Hepatic stellate cell (primary cell): ENCODE measurements at regions not wholly inside any gene's neighbourhood (a gene's known extent, or its start where the extent isn't known, plus 50 kb on each side); places are given as distances from the start of the nearest gene placed in this dataset.
"Not testable (repeated sequence)": the region's sequence is repeated elsewhere in the genome, so short reads cannot be mapped to it uniquely, and the experiment has no call there.

Source experiments
- DNase-seq: peaks from one replicate; pipeline ENCODE4 v3.0.0; 2011; ENCODE audit warnings: low spot score

- DNase-seq: no peak
These were observed 788.7 kb upstream of the CHORDC1 start for GRCh38 chr11:91011503-91011902.

DNA sequence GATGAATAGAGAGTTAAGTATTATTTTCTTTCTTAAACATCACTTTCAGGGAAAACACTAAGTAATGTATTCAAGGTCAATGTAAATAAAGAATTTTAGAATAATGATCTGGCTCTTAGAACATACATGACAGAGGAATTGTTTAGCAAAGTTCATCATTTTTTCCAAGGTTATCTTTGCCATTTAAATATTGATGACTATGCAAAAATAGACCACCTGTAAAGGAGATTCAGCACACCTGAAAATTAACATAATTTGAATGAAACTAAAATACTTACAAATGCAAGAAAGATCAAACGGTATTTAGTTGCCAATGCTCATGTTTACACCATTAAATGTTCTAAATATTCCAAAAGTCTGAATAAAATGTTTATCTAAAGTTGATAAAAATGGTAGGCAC lies 782.6 kb upstream of the CHORDC1 start:
- no peak for DNase-seq

DNA sequence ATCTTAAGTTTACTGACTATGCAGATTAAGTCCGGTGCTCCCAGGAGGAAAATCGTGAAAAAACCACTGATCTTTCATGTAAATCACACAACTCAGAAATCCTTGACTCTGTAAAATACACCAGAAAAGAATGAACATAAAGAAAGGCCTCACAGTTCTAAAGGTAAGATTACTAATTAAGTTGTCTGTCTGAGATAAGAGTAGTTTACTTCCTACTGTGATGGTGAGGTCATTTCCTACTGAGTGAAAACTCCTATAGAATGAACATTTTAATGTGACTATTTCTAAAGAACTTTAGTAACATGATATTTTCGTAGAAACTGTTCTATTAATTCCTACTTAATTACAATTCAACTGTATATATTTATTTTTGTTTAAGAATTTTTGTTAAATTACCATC lies 774.4 kb upstream of the CHORDC1 start:
- DNase-seq: no peak

- not testable (repeated sequence) for DNase-seq
These were observed 749.3 kb upstream of the CHORDC1 start for GRCh38 chr11:90972159-90972558.

- no peak for DNase-seq
These were observed 725.1 kb upstream of the CHORDC1 start for GRCh38 chr11:90947930-90948329.

DNA sequence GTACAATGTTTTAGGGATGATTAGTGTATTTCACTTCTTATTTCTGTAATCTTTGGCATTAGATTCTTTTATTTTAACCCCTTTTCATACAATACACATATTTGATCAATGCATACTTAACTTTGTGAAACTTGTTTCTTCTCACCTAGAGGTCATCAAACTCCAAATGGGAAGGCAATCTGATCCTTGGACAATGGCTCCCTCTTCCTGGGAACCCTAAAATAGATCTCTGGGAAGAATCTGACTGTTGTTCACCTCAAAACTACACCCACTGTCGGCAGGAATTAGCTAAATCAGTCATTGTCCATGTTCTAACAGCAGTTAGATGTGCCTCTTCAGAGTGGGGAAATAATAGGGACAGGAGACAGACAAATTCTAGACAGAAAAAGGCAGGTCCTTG lies 707.4 kb upstream of the CHORDC1 start:
- no peak for DNase-seq

DNA sequence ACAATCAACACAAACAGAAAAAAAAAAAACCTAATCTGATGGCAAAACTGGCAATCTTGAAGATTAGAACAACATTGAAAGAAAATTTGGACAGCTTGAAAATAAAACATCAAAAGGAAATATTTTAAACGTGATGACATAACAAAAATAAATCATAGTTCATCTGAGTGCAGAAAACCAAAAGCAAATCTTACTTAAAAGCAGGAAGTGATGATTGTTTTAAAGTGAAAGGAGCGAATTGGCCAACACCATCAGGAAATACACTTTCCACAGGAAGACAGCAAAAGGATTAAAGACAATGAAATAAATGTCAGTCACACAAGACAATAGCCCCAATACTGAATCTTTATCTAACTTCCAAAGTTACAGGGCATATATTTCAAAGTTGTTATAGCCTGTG lies 696.5 kb upstream of the CHORDC1 start:
- DNase-seq: no peak

GRCh38 chr11:90916706-90917105 lies 693.9 kb upstream of the CHORDC1 start:
- DNase-seq: no peak

- DNase-seq: no peak
These were observed 690.4 kb upstream of the CHORDC1 start for GRCh38 chr11:90913131-90913668.

DNA sequence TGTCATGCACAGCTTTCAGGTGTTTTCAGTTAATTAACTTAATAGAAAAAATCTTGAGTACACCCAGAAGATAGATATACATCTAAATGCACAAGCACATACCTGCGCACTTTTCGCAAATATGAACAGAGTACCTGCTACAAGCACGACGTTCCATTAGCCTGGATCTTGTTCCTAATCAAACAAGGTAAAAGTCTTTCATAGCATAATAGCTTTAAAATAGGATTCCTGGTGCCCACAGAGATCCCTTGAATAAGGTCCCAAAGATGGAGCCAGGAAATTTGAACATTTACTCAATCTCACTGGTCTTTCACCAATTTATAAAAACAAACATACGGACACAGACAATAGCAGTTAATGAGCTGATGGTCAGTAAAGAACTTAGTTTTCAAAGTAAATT lies 689.8 kb upstream of the CHORDC1 start:
- no peak for DNase-seq

DNA sequence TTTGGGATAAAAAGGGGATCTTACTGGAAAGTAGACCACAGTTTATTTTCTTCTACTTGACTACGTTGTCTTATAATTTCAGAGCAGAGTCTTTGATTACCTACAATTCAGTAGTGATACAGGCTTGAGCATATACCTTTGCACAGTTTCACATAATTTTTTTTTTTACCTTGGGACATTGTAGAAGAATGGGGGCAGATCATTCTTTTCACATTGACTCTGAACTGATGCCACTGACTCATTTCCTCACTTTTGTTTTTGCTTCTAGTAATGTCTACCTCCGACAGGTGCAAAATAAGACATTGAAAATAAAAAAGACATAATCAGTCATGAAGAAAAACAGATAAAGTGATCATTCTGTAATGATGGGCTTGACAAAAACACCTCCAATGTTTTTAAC lies 688.3 kb upstream of the CHORDC1 start:
- DNase-seq: no peak

DNA sequence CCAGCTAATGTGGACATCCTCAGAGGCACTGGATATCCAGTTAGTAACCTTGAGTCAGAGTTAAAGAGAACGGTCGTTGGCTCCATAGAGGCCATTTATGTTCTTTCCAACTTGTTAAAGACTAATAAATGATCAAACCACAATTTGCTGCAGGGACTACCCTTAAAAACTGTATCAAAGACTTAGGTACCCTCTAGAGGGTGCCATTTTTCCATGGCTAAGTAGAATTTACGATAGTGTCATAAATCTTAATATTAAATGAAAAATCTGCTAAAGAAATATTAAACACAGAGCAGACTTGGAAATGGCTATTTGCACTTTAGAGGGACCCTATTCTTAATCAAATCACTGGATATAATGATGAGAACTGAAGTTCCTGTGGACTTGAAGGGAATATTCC lies 685.2 kb upstream of the CHORDC1 start:
- no peak for DNase-seq

DNA sequence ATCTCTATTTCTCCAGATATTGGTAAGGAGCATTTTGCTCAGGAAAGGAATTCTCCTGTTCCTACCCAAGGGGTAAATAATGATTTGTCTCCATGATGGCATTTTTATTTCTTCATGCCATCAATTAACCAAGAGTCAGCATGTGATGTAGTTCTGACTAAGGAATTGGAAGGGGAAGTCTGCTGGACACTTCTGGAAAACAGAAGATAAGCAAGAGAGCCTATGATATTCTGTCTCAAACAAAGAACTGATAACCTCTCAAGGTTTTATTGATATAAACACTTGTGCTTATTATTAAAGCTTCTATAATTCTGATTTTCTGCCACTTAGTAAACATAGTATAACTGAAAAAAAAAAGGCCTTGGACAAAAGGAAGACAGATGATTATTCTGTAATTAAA lies 673.0 kb upstream of the CHORDC1 start:
- DNase-seq: no peak

- DNase-seq: no peak
These were observed 667.5 kb upstream of the CHORDC1 start for GRCh38 chr11:90890347-90890746.

DNA sequence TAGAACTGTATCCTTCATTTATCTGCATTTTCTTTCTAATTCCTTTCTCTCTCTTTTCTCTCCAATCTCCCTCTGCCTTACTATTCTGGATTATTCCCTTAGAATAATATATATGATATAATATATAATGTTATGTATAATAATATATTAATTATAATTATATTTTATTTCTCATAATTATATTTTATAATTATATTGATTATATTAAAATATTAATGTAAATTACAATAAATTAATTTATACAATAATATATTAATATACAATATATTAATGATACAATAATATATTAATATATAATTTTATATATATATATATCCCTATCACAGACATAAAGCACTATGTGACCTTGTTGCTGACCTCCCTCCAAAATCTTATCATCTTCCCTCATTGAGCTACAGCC lies 661.3 kb upstream of the CHORDC1 start:
- DNase-seq: no peak

- no peak for DNase-seq
These were observed 652.1 kb upstream of the CHORDC1 start for GRCh38 chr11:90874986-90875385.

DNA sequence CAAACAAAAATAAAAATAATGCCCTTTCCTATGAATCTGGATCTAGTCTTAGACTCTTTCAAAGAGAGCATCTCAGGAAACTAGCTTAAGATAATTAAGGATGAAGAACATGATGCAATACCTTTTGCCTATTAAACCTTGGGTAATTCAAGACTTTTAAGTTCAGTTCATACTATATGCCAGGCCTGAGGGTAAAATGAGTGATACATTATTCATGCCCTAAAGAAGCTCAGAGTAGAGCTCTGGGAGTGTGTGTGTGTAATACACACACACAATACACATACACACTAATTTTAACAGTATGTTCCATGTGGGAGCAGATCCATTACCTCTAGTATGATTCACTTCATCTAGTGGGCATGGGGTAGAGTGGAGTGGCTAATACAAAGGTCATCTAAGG lies 651.4 kb upstream of the CHORDC1 start:
- no peak for DNase-seq

- DNase-seq: no peak
These were observed 644.6 kb upstream of the CHORDC1 start for GRCh38 chr11:90867416-90867815.

DNA sequence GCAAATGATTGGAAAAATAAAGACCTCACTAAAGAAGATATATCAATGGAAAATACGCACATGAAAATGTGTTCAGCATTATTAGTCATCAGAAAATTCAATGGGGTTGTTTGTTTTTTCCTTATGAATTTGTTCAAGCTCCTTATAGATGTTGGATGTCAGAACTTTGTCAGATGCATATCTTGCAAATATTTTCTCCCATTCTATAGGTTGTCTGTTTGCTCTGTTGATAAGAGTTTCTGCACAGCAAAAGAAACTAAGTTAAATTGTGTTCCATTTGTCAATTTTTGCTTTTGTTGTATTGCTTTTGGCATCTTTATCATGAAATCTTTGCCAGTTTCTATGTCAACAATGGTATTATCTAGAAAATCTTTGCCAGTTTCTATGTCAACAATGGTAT lies 633.9 kb upstream of the CHORDC1 start:
- no peak for DNase-seq

DNA sequence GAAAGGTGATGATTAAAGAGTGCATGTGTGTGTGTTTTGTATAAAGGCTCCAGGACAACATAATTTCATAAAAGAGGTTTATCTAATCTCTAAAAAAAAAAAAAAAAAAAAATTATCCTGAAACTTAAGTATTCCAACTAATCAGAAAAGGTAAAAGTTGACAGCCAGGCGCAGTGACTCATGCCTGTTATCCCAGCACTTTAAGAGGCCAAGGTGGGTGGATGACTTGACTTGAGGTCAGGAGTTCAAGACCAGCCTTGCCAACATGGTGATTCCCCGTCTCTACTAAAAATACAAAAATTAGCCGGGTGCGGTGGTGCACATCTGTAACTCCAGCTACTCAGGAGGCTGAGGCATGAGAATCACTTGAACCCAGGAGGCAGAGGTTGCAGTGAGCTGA lies 632.7 kb upstream of the CHORDC1 start:
- no peak for DNase-seq

- DNase-seq: no peak
These were observed 628.3 kb upstream of the CHORDC1 start for GRCh38 chr11:90851196-90851595.

- DNase-seq: no peak
These were observed 626.5 kb upstream of the CHORDC1 start for GRCh38 chr11:90849312-90849711.

- no peak for DNase-seq
These were observed 624.5 kb upstream of the CHORDC1 start for GRCh38 chr11:90847268-90847886.

- DNase-seq: no peak
These were observed 623.8 kb upstream of the CHORDC1 start for GRCh38 chr11:90846628-90847027.

- no peak for DNase-seq
These were observed 623.0 kb upstream of the CHORDC1 start for GRCh38 chr11:90845799-90846198.
